Heart left ventricle (tissue), 16 donors: ENCODE measurements at regions not wholly inside any gene's neighbourhood (a gene's known extent, or its start where the extent isn't known, plus 50 kb on each side); places are given as distances from the start of the nearest gene placed in this dataset.

Source experiments
- ATAC-seq, 4 donors: fragments of 200-7000 bp; cut with Tn5 transposase; one replicate each; pipeline ENCODE4 v1.9.1; 2020 to 2022; ENCODE audit warnings: moderate library complexity in 4 of 4, mild to moderate bottlenecking in 3 of 4, moderate number of reproducible peaks in 1 of 4
- DNase-seq, 5 donors: peaks; one replicate each; pipeline ENCODE4 v3.0.0-alpha.2; 2020
- H3K27ac ChIP-seq, 12 donors: fragments of 200-600 bp; sonication (generic) in 4 of 12; one replicate each; pipeline versions ENCODE4 v1.5.0 to v1.8.0; 2016 to 2022; ENCODE audit warnings: mild to moderate bottlenecking in 2 of 12
- H3K27me3 ChIP-seq, 9 donors: fragments of 200-600 bp; sonication (generic) in 2 of 9; one replicate each; pipeline versions ENCODE4 v1.5.1 to v1.8.0; 2016 to 2022; ENCODE audit warnings: mild to moderate bottlenecking in 3 of 9
- H3K36me3 ChIP-seq, 9 donors: fragments of 200-600 bp; sonication (generic) in 2 of 9; one replicate each; pipeline versions ENCODE4 v1.5.0 to v1.8.0; 2018 to 2022; ENCODE audit warnings: mild to moderate bottlenecking in 2 of 9
- H3K4me1 ChIP-seq, 12 donors: fragments of 200-600 bp; sonication (generic) in 4 of 12; one replicate each; pipeline versions ENCODE4 v1.5.0 to v1.8.0; 2016 to 2022; ENCODE audit warnings: mild to moderate bottlenecking in 3 of 12
- H3K4me3 ChIP-seq, 12 donors: fragments of 200-600 bp; sonication (generic) in 4 of 12; one replicate each; pipeline versions ENCODE4 v1.5.0 to v1.8.0; 2017 to 2022; ENCODE audit warnings: mild to moderate bottlenecking in 9 of 12, moderate library complexity in 4 of 12
- H3K9me3 ChIP-seq, 12 donors: fragments of 200-600 bp; sonication (generic) in 4 of 12; one replicate each; pipeline versions ENCODE4 v1.5.0 to v1.8.0; 2016 to 2022; ENCODE audit warnings: mild to moderate bottlenecking in 1 of 12
- CTCF ChIP-seq, 12 donors: fragments of 200-600 bp; sonication (generic) in 4 of 12; IDR thresholded peaks; one replicate each; pipeline versions ENCODE4 v1.5.0 to v1.8.0; 2018 to 2022; ENCODE audit warnings: antibody characterized with exemption in 12 of 12, mild to moderate bottlenecking in 5 of 12
- POLR2A ChIP-seq, 2 donors: fragments of 450-650 bp; IDR thresholded peaks; one replicate each; pipeline ENCODE4 v1.6.1; 2017; ENCODE audit warnings: antibody characterized with exemption in 2 of 2, mild to moderate bottlenecking in 2 of 2, moderate library complexity in 2 of 2
- WGBS, 4 donors: extraction: QIAGEN DNeasy Blood & Tissue Kit in 2 of 4; methylation state at CpG; one replicate each; pipeline versions ENCODE4 v1.1.5 to v1.1.7; 2013 to 2018; 5-methylcytosine and 5-hydroxymethylcytosine counted together
- intact Hi-C, 10 donors: fragments of 100-400 bp; cut with DNase I; formaldehyde crosslinking; loops; one replicate each; pipeline versions ENCODE4 v1.11.1 to v1.14.2; 2022
- donor health status: ischemic (EF 13 %, LVEDD 7.1; RV severe dilation, severe dysfunction).
- donor health status: healthy with polysubstance abuse.
- donor health status: DM: no; HTN: yes; CAD: no.
- donor health status: DM: no; HTN: no; CAD: no.
- donor health status: ischemic (EF 25% LVEDD 6.9; RV normal size, moderate dysfunction).
- donor health status: ischemic (EF 25% LVEDD 5.7; RV mildly dilated, moderate dysfunction).
- donor health status: healthy.
- donor health status: DM: yes; HTN: yes; CAD: no.
- donor health status: ischemic (EF 35%, LVEDD 5.7; RV mildly dilated, moderate dysfunction).
- donor health status: nonischemic (EF 11% LVEDD 7.7; RV severe dilation, severe dysfunction).
- donor health status: DM: yes; HTN: yes; CAD: no.
- donor health status: PGD.
- donor health status: ischemic (EF 29% LVEDD 5.4; RV normal size, mild dysfunction).
- donor health status: nonischemic (EF 23%, LVEDD 6.1; RV moderate dilation, normal function).

- DNase-seq = no peak
These were observed 217.0 kb downstream of the C1D start for GRCh38 chr2:67845621-67846369.

DNA sequence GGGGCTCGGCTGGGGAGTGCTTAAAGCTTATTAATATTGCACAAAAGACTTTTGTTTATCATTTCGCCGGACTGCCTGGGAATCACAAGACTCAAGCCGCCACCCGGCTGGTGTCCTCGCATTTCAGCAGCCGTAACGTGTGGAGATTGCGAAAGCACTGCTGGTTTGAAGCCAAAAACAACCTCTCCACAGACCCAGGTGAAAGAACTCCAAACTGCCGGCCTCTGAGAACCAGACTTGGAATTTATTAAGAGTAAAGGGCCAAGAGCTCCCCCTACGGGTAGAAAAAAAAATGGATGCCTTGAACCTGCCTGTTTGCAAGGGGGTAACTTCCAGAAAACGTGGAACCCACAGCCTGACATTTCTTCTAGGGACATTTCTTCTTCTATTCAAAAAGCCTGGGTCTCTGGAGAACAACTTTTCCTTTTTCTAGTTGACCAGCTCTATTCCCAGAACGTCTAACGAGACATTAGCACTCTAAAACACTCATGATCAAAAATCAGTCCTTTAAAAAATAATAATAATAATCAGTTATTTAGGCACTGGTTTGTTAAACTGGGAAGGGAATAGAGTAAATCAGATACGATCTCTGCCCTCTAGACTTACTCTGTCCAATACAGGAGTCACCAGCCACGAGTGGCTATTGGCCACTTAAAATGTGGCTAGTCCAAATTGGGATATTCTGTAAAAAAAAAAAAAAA lies 216.3 kb downstream of the C1D start:
- no peak for TF ChIP-seq POLR2A (IDR thresholded peaks at IDR 0.05)
- TF ChIP-seq CTCF (IDR thresholded peaks at IDR 0.05) = peak; percentile 66 to 85 (median 77)
- H3K27me3 ChIP-seq = no peaks in the 10 kb centered on the region
- peak overlapping the region in 5 of 12 donors; percentile 11 to 38 (median 23) for H3K4me3 ChIP-seq
- no peaks in the 10 kb centered on the region for H3K36me3 ChIP-seq
- H3K9me3 ChIP-seq = no peaks in the 10 kb centered on the region
- intact Hi-C loops = loop anchor here (1.0 to 10.0 kb wide), 12 partner anchors 181 to 1422 kb away; partner anchors contain the start of gene MEIS1 (in 1 of the 10)
- H3K27ac ChIP-seq = peak overlapping the region in 2 of 12 donors; percentile 27 to 52
- peak; percentile 52 to 94 (median 84) for ATAC-seq
- whole genome bisulfite sequencing, 4 donors = 5 to 9% (median 7%) methylated on average over 16 of the region's 16 CpGs
- peak; percentile 62 to 81 (median 71) for DNase-seq
- H3K4me1 ChIP-seq = peaks cover 0 to 16% (median 0%) of the 10 kb centered on the region in 12 donors

More at GRCh38 chr2:67845621-67846369, 217.0 kb downstream of the C1D start:
- no peak for ATAC-seq
- H3K27me3 ChIP-seq = peaks cover 0 to 4% (median 0%) of the 10 kb centered on the region in 9 donors
- H3K4me3 ChIP-seq = peak overlapping the region in 5 of 12 donors; percentile 11 to 38 (median 23)
- H3K27ac ChIP-seq = peak overlapping the region in 2 of 12 donors; percentile 27 to 52
- TF ChIP-seq CTCF (IDR thresholded peaks at IDR 0.05) = no peak
- no peak for TF ChIP-seq POLR2A (IDR thresholded peaks at IDR 0.05)
- no peaks in the 10 kb centered on the region for H3K36me3 ChIP-seq
- no peaks in the 10 kb centered on the region for H3K9me3 ChIP-seq
- intact Hi-C loops = loop anchor here (1.0 to 10.0 kb wide), 12 partner anchors 181 to 1421 kb away; partner anchors contain the start of gene MEIS1 (in 1 of the 10)
- WGBS, 4 donors = 72 to 76% (median 73%) methylated on average over 8 of the region's 8 CpGs
- peaks cover 0 to 16% (median 0%) of the 10 kb centered on the region in 12 donors for H3K4me1 ChIP-seq

DNA sequence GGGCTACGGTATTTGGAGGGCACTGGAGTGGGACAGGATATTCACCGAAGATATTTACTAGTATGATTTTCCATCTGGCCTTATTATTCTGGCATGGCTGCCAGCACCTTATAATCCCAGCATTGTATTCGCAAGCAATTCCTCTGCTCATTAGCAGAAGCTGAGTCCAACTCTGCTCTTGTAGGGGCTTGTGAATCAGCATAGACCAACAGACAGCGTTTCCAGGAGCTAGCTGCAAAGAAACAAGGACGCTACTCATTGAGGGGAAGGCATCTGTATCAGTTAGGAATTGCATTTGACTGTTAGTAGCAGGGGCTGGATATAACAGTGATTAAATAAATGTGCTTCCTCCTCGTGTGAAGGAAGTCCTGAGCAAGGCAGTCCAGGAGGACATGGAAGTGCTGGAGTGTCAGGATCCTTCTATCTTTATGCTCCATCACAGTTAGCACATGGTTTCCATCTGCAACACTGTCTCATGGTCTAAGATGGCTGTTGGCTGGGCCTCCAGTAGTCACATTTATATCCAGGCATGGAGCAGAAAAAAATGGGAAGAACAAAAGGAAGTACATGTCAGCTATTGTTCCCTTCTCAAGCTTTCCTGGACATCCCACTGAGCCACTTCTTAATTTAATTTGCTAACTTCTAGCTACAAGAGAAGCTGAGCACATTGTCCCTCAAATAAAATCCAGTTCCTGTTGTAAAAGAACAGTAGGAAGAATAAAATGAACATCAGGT lies 214.1 kb downstream of the C1D start:
- TF ChIP-seq POLR2A (IDR thresholded peaks at IDR 0.05) = no peak
- TF ChIP-seq CTCF (IDR thresholded peaks at IDR 0.05) = no peak
- Histone ChIP-seq H3K4me3 (no peak overlapping the region), H3K27me3 (peaks cover 0 to 4% (median 0%) of the 10 kb centered on the region in 9 donors), H3K36me3 (no peaks in the 10 kb centered on the region), H3K9me3 (no peaks in the 10 kb centered on the region), H3K27ac (no peak overlapping the region), H3K4me1 (peaks cover 0 to 16% (median 0%) of the 10 kb centered on the region in 12 donors)
- no peak for ATAC-seq
- 72 to 80% (median 78%) methylated on average over 6 of the region's 6 CpGs for WGBS, 4 donors
- no peak for DNase-seq
- intact Hi-C loops = loop anchor here (5.0 to 10.0 kb wide), 11 partner anchors 179 to 1424 kb away; partner anchors contain the start of gene MEIS1 (in 1 of the 10)
